HG03460 (cell line): ENCODE measurements at regions not wholly inside any gene's neighbourhood (a gene's known extent, or its start where the extent isn't known, plus 50 kb on each side); places are given as distances from the start of the nearest gene placed in this dataset.
"Not testable (repeated sequence)": the region's sequence is repeated elsewhere in the genome, so short reads cannot be mapped to it uniquely, and the experiment has no call there.

Source experiments
- ATAC-seq: cut with Tn5 transposase; IDR thresholded peaks from one replicate; pipeline ENCODE4 v1.9.1; 2021; ENCODE audit not compliant: unreplicated experiment

- ATAC-seq, result no peak
Observed at GRCh38 chr1:188476606-188477005, 1647.9 kb downstream of the PLA2G4A start.

DNA sequence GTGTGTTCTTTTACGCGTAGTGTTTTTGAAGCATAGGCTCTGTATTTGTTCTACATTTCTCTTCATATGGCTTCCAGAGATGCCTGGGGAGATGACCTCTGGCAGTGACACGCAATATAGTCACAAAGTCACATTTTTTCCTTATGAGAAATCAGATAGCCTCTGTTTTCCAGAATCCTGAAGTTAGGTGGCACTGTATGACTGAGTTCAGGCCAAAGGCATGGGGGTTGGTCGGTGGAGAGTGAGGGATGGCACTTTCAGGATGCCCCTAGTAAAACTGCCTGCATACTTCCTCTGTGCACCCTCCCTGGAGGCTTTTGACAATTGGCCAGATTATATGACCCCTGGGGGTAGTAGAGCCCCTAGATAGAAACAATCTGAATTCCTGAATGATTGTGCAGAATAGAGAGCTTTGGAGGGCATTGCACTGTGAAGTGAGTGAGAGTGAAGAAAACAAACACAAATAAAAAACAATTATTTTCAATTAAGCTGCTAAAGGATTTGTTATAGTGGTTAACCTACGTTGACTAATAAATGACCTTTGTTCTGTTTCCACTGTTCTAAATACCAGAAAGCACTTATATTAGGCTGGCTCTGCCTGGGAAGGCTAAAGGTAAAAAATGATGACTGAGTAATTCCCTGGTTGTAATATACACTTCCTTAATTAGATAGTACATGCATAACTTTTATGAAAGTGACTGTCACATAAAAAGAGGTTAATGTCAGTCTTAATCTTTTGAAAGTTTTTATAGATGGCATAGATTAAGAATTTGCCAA, 1660.8 kb downstream of the PLA2G4A start:
- no peak for ATAC-seq

GRCh38 chr1:188496506-188496905, 1667.8 kb downstream of the PLA2G4A start:
- ATAC-seq, result no peak

DNA sequence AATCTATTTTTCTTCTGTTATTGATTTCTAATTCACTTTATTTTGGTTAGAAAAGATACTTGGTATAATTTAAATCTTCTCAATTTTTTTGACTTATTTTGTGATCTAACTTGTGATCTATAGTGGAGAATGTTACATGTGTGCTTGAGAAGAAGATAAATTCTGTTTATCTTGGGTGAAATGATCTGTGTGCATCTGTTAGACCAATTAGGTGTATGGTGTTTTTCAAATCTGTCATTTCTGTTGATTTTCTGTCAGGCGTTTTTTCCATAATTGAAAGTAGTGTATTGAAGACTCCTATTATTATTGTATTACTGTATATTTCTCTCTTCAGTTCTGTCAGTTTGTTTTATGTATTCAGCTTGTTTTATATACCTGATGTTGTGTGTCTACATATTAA, 1668.3 kb downstream of the PLA2G4A start:
- no peak for ATAC-seq

DNA sequence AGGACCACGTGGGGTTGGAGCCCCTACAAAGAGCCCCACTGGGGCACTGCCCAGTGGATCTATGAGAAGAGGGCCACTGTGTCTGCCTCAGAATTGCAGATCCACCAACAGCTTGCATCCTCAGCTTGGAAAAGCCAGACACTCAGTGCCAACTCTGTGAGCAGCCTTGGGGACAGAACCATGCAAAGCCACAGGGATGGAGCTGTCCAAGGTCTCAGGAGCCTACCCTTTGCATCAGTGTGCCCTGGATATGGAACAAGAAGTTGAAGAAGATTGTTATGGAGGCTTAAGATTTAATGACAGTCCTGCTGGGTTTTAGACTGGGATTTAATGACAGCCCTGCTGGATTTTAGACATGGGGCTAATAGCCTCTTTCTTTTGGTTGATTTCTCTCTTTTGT, 1670.9 kb downstream of the PLA2G4A start:
- no peak for ATAC-seq

DNA sequence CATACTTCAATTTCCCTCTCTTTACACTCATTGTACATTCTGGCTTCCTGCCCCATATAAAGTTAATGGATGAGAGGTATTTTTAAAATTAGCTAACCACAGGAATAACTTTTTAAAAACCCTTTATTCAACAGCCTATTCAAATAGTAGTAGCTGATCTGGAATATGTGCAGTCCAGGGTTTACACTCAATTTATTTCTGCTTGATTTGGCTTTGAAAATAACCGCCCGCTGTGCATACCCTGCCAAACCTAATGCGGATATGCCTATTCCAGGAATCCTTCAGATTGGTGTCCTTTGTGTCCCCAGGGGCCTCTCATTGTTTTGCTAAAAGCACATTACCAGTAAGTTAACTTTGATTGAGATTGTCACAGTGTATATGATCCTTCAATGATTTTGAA, 1686.2 kb downstream of the PLA2G4A start:
- ATAC-seq, result no peak

- no peak for ATAC-seq
Observed at GRCh38 chr1:188517139-188517538, 1688.4 kb downstream of the PLA2G4A start.

DNA sequence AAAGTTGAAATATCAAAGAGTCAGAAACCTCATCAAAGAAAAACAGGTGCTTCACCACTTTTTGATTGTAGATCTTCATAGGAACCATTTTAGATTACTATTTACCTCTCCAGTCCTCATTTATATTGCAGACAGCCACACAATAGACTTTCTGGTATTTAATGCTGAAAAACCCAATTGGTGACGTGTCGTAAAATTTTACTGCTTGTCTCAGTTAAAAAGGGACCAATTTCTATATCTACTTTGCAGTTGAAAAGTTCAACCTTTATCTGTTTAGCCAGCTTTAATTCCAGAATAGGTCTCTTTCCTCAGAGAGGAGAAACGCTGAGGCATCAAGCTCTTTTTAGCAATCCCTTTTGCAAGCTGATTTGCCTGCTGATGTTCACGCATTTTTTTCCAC, 1722.4 kb downstream of the PLA2G4A start:
- ATAC-seq, result no peak

DNA sequence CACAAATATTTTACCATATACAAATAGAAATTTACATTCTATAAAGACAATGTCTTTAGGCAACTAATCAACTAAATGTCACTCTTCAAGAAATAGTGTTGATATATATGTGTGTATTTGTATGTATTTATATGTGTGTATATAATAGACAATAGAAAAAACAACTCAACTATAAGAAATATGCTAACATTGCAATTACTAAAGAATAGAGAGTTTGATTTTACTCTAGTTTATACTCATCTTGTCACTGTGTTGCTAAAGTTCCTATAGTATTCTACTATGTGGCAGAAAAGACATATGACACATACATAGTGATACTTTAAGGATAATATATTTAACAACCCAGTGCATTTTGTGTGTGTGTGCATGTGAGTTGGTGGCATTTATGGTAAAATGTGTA, 1728.3 kb downstream of the PLA2G4A start:
- ATAC-seq, result no peak

- ATAC-seq, result no peak
Observed at GRCh38 chr1:188582911-188583532, 1754.3 kb downstream of the PLA2G4A start.

DNA sequence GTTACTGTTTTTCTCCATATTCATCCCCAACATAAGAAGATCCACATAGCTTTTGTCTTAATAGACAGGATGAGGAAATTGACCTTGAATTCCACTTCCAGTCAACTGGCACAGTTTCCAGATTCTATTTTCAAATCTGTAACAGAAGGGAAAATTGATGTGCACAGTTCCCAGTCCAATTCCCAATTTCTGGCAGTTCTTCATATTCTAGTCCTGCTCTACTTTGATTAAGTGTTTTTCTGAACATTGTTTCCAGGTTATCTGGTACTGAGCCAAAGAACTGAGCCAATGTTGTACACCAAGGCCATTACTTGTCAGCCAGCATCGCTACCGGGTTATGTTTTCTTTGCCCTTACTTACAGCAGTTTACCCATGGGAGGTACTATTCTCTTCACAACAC, 1755.4 kb downstream of the PLA2G4A start:
- ATAC-seq, result no peak

GRCh38 chr1:188590641-188591040, 1761.9 kb downstream of the PLA2G4A start:
- no peak for ATAC-seq

DNA sequence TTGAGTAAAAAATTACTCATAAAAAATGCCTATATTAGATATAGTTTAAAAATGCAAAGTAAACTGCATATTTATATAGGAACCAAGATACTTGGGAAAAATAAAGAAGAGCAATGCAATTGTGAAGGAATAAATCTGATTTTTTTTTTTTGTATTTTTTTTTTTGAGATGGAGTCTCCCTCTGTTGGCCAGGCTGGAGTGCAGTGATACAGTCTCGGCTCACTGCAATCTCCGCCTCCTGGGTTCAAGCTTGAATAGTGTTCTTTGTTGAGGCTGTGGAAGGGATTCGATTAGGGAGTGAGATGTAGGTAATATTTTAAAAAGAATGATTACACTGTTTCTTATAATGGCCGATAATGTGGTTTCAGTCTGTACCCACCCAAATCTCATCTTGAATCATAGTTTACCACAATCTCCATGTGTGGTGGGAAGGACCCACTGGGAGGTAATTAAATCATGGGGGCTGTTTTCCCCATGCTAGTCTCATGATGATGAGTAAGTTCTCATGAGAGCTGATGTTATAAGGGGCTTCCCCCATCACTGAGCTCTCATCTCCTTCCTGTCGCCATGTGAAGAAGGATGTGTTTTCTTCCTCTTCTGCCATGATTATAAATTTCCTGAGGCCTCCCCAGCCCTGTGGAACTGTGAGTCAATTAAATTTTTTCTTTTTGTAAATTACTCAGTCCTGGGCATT, 1765.9 kb downstream of the PLA2G4A start:
- ATAC-seq, result no peak

DNA sequence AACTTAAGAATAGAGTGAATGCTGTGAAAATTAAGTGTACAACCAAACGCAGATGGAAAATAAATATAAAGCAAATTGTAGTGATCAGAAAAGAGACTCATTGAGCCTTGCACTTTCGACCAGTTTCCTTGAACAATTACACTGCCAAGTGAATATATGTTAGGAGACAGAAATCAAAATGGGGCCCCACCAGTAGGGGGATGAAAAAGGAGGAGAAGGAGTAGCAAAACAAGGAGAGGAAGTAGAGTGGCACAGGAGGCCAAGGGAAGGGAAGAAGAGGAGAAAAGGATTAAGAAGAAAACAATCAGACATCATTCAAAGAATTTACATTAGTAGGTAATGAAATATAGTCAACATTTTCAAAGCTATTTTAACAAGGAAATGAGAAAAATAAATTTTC, 1770.6 kb downstream of the PLA2G4A start:
- ATAC-seq, result no peak

GRCh38 chr1:188611432-188611831, 1782.7 kb downstream of the PLA2G4A start:
- no peak for ATAC-seq

DNA sequence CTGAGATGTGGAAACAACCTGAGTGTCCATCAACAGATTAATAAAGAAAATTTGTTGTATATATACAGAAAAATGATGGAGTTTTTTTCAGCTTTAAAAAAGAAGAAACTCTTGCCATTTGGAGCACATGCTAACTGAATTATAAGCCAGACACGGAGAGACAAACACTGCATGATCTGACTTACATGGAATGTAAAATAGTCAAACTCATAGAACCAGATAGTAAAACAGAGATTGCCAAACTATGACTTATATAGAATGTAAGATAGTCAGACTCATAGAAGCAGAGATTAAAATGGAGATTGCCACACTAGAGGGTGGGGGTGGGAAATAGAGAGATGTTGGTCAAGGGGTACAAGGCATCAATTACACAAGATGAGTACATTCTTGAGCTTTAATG, 1786.6 kb downstream of the PLA2G4A start:
- no peak for ATAC-seq

- no peak for ATAC-seq
Observed at GRCh38 chr1:188620236-188620635, 1791.5 kb downstream of the PLA2G4A start.

DNA sequence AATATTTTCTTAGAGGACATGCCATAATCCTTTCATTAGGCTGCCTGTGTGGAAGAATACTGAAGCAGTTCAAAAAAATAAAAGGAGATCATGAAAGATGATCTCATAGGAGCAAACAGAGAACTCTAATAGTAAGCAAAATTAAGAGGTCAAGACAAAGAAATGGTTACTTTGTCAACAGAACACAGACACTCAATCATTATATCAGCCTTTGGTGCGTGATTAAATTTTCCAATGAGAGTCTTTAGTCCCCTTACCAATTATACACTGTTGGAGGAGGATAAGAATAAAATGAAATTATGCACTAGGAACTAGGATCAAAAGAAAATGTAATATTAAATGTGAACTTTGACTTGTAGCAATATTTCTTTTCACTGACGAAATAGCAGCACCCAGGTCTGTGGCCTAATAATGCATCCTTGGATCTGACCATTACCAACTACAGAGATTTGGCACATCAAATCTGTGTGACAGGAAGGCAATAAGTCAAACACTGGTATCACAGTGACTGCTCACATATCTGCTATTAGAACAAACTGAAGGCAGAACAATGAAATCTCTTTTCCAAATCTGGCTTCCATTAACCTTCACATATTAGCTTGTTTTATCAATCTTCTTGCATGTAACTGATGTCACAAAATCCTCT, 1812.9 kb downstream of the PLA2G4A start:
- ATAC-seq, result no peak

GRCh38 chr1:188642704-188643103, 1814.0 kb downstream of the PLA2G4A start:
- no peak for ATAC-seq

DNA sequence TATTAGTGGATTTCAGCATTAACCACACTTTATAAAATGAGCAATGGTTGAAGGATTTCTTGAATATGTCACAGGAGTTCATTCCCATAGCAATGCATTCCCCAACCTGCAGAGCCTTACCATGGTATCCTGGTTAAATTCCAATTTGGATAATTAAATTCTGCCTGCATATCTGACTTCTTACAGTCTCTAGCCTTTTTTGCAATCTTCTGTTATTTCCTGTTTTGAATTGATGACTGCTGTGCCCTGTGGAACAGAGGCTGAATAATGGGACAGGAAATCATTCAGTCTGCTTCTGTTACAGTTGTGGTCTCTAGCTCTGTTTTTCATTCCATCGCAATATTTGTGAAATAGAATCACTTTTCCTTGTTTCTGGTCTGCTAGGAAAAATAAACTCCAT, 1823.9 kb downstream of the PLA2G4A start:
- no peak for ATAC-seq

GRCh38 chr1:188655966-188656365, 1821.7 kb downstream of the BRINP3 start:
- not testable (repeated sequence) for ATAC-seq

GRCh38 chr1:188660572-188660971, 1817.1 kb downstream of the BRINP3 start:
- no peak for ATAC-seq
